Breast epithelium (tissue), 3 donors: ENCODE measurements at regions not wholly inside any gene's neighbourhood (a gene's known extent, or its start where the extent isn't known, plus 50 kb on each side); places are given as distances from the start of the nearest gene placed in this dataset.

Source experiments
- CTCF ChIP-seq, 3 donors: fragments of 450-650 bp; IDR thresholded peaks; one replicate each; pipeline ENCODE4 v1.5.1; 2016 to 2017; ENCODE audit warnings: antibody characterized with exemption in 3 of 3, mild to moderate bottlenecking in 3 of 3, moderate library complexity in 3 of 3
- POLR2A ChIP-seq: fragments of 450-650 bp; IDR thresholded peaks from one replicate; pipeline ENCODE4 v1.6.1; 2016; ENCODE audit warnings: antibody characterized with exemption, mild to moderate bottlenecking, moderate library complexity
- POLR2AphosphoS5 ChIP-seq, 3 donors: sonication (generic); formaldehyde crosslinking; IDR thresholded peaks; one replicate each; pipeline ENCODE4 v1.6.1; 2017; ENCODE audit warnings: antibody characterized with exemption in 3 of 3

DNA sequence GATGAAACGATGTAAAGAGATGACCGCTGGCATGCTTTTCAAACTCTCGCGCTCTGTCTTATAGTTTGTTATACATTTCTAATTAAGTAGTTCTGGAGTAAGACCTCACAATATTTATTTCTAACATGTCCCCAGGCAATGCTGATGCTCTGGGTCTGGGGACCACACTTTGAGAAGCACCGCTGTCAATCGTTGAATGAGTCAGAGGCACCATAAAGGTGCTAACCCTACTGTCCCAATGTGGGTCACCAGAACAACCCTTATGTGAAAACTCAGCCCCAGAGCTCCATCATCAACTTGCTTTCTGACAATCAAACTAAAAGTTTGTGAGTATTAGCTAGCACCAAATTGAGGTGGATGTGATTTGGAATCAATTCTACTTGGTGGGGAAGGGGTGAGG is 284.1 kb upstream of the PRKCQ start:
- TF ChIP-seq POLR2AphosphoS5 (IDR thresholded peaks at IDR 0.05): no peak
- TF ChIP-seq CTCF (IDR thresholded peaks at IDR 0.05): no peak
- TF ChIP-seq POLR2A: no peak
